ENCODE measurements at regions not wholly inside any gene's neighbourhood (a gene's known extent, or its start where the extent isn't known, plus 50 kb on each side); places are given as distances from the start of the nearest gene placed in this dataset.

- no peak for TF ChIP-seq CHD7 (IDR thresholded peaks at IDR 0.05; ENCODE audit: insufficient replicate concordance, low read length)
- no peak for TF ChIP-seq TAF1 (IDR thresholded peaks at IDR 0.05; ENCODE audit: low read depth, low read length)
- no peak for TF ChIP-seq POU5F1 (IDR thresholded peaks at IDR 0.05; ENCODE audit: low read depth, low read length)
- no peak for TF ChIP-seq TEAD4 (IDR thresholded peaks at IDR 0.05; ENCODE audit: low read depth, low read length)
- TF ChIP-seq TBP (IDR thresholded peaks at IDR 0.05; ENCODE audit: low read depth, low read length): no peak
- TF ChIP-seq ASH2L (IDR thresholded peaks at IDR 0.05; ENCODE audit: low read length): no peak
- no peak for TF ChIP-seq SAP30 (IDR thresholded peaks at IDR 0.05; ENCODE audit: insufficient read depth, insufficient replicate concordance, low read length)
- TF ChIP-seq EP300 (IDR thresholded peaks at IDR 0.05; ENCODE audit: borderline replicate concordance in 1 of 2, low read depth in 2 of 2, low read length in 2 of 2): no peak
- TF ChIP-seq NRF1 (IDR thresholded peaks at IDR 0.05; ENCODE audit: low read depth, low read length): no peak
- no peak for TF ChIP-seq TAF7 (optimal IDR thresholded peaks at IDR 0.05; ENCODE audit: borderline replicate concordance, low read depth, low read length)
- TF ChIP-seq BACH1 (IDR thresholded peaks at IDR 0.05; ENCODE audit: low read length): no peak
- no peak for TF ChIP-seq FOSL1 (IDR thresholded peaks at IDR 0.05; ENCODE audit: insufficient read depth, low read depth, low read length)
- no peak for TF ChIP-seq POLR2AphosphoS5 (IDR thresholded peaks at IDR 0.05; ENCODE audit: low read depth, low read length)
Observed at GRCh38 chrX:114508756-114509155, 75.1 kb upstream of the HTR2C start (continued).

All from H1 (cell line).